H7 (cell line): ENCODE measurements at regions not wholly inside any gene's neighbourhood (a gene's known extent, or its start where the extent isn't known, plus 50 kb on each side); places are given as distances from the start of the nearest gene placed in this dataset.

Source experiments
- DNase-seq: peaks from one replicate; pipeline ENCODE4 v3.0.0; 2012
- H3K27me3 ChIP-seq: 2 replicates; pipeline ENCODE4 v1.6.0; 2011; ENCODE audit warnings: mild to moderate bottlenecking, low read length; ENCODE audit not compliant: control insufficient read depth, insufficient read depth
- H3K36me3 ChIP-seq: replicated peaks from 2 replicates; pipeline ENCODE4 v1.5.1; 2011; ENCODE audit warnings: low read length; ENCODE audit not compliant: control insufficient read depth, insufficient read depth
- H3K4me3 ChIP-seq: 2 replicates; pipeline ENCODE4 v1.5.1; 2011; ENCODE audit warnings: low read depth, mild to moderate bottlenecking, control low read depth, low read length, moderate library complexity; ENCODE audit not compliant: insufficient read depth

- no peak for DNase-seq
- H3K4me3 ChIP-seq = no peak overlapping the region
- no peaks in the 10 kb centered on the region for H3K36me3 ChIP-seq
- no peaks in the 10 kb centered on the region for H3K27me3 ChIP-seq
These were observed 51.5 kb upstream of the TMEM200A start for GRCh38 chr6:130314271-130314670.

GRCh38 chr6:130313206-130313605 lies 52.6 kb upstream of the TMEM200A start:
- Histone ChIP-seq H3K36me3 (no peaks in the 10 kb centered on the region), H3K27me3 (no peaks in the 10 kb centered on the region), H3K4me3 (no peak overlapping the region)
- peak; percentile 8 for DNase-seq

- Histone ChIP-seq H3K27me3 (no peaks in the 10 kb centered on the region), H3K36me3 (no peaks in the 10 kb centered on the region), H3K4me3 (no peak overlapping the region)
- no peak for DNase-seq
These were observed 56.8 kb upstream of the TMEM200A start for GRCh38 chr6:130309028-130309427.

GRCh38 chr6:130307752-130308361 lies 58.0 kb upstream of the TMEM200A start:
- no peaks in the 10 kb centered on the region for H3K36me3 ChIP-seq
- no peak for DNase-seq
- H3K4me3 ChIP-seq = no peak overlapping the region
- H3K27me3 ChIP-seq = no peaks in the 10 kb centered on the region

DNA sequence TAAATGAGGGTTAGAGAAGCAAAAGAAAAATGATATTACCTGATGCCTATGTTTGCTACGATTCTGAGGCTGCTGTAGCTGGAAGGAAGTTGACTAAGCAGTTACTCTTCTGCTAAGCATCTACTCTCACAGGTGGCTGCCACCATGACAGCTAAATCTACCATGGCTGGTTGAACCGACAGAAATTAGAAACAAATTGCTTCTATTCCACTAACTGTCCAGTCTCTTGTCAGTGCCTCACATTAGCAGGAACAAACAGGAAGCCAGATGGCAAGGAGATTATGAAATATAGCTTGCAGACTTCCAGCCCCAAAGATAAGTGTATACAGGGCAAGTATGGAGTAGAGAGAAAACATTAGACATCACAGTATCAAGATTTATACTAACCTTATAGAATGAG lies 59.4 kb upstream of the TMEM200A start:
- no peak for DNase-seq
- H3K4me3 ChIP-seq = no peak overlapping the region

DNA sequence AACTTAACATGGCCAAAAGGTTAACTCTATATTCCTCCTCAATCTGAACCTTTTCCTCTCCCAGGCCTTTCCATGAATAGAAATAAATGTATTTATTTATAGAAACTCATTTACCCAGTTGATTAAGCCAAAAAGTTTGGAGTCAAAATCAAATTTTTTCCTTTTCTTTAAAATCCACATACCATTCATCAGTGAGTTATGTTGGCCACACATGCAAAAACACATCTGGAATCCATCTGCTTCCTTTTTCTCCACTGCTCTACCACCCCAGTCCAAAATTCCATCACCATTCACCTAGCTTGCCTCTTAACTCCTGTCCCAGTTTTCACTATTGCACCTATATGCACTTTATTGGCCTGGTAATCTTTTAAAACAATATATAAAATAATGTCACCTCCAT lies 62.4 kb upstream of the TMEM200A start:
- Histone ChIP-seq H3K27me3 (no peaks in the 10 kb centered on the region), H3K4me3 (no peak overlapping the region), H3K36me3 (no peaks in the 10 kb centered on the region)
- DNase-seq = no peak

More for the DNA sequence above, 59.4 kb upstream of the TMEM200A start:
- Histone ChIP-seq H3K36me3 (no peaks in the 10 kb centered on the region), H3K27me3 (no peaks in the 10 kb centered on the region)

DNA sequence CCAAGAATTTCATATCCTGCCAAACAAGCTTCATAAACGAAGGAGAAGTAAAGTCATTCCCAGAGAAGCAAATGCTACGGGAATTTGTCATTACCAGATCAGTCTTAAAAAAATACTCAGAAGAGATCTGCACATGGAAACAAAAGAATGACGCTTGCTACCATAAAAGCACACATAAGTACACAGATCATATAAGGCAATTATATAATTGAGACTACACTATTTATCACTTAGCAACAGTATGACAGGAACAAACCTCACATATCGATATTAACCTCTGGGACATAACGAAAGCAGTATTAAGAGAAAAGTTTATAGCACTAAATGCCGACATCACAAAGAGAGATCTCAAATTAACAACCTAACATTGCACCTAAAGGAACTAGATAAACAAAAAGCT lies 67.6 kb upstream of the TMEM200A start:
- no peak overlapping the region for H3K4me3 ChIP-seq

GRCh38 chr6:130296854-130297253 lies 69.0 kb upstream of the TMEM200A start:
- no peak for DNase-seq
- H3K36me3 ChIP-seq = no peaks in the 10 kb centered on the region
- no peaks in the 10 kb centered on the region for H3K27me3 ChIP-seq
- H3K4me3 ChIP-seq = no peak overlapping the region

More for the DNA sequence above, 67.6 kb upstream of the TMEM200A start:
- Histone ChIP-seq H3K36me3 (no peaks in the 10 kb centered on the region), H3K27me3 (no peaks in the 10 kb centered on the region)
- no peak for DNase-seq

GRCh38 chr6:130293800-130294199 lies 71.0 kb upstream of the SAMD3 start:
- no peak overlapping the region for H3K4me3 ChIP-seq
- DNase-seq = peak; percentile 22
- H3K36me3 ChIP-seq = no peaks in the 10 kb centered on the region
- H3K27me3 ChIP-seq = no peaks in the 10 kb centered on the region

DNA sequence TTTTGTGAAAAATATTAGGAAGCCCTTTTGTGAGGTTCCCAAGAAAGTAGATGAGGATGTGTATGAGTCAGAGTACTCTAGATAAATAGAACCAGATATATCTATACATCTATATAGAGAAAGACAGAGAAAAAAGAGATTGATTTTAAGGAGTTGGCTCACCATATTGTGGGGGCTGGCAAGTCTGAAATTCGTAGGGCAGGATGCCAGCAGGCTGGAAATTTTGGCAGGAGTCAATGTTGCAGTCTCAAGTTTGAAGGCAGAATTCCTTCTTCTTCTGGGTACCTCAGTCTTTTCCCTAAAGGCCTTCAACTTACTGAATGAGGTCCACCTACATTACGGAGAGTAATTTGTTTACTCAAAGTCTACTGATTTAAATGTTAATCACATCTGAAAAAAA lies 65.3 kb upstream of the SAMD3 start:
- DNase-seq = no peak
- Histone ChIP-seq H3K4me3 (no peak overlapping the region), H3K27me3 (no peaks in the 10 kb centered on the region), H3K36me3 (no peaks in the 10 kb centered on the region)

- DNase-seq = peak; percentile 6
- H3K4me3 ChIP-seq = no peak overlapping the region
- no peaks in the 10 kb centered on the region for H3K36me3 ChIP-seq
- H3K27me3 ChIP-seq = no peaks in the 10 kb centered on the region
These were observed 59.7 kb upstream of the SAMD3 start for GRCh38 chr6:130282234-130282995.

- no peak for DNase-seq
- Histone ChIP-seq H3K36me3 (no peaks in the 10 kb centered on the region; the same call in 1 of the 2 replicates), H3K4me3 (no peak overlapping the region), H3K27me3 (no peaks in the 10 kb centered on the region)
These were observed 53.8 kb upstream of the SAMD3 start for GRCh38 chr6:130276507-130276906.

DNA sequence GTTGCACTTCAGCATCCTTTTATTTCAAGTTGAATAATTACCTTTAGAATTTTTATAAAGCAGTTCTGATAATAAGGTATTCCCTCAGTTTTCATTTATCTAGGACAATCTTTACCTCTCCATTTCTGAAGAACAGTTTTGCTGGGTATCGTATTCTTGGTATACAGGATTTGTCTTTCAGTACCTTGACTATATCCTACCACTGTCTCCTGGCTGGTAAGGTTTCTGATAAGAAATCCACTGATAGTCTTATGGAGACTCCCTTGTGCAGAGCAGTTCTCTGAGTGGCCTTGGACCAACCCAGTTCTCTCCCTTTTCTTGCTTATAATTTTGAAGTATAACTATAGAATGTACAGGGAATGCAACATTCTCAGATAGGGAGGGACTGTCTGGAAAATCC lies 51.3 kb upstream of the SAMD3 start:
- H3K4me3 ChIP-seq = no peak overlapping the region
- H3K27me3 ChIP-seq = no peaks in the 10 kb centered on the region
- H3K36me3 ChIP-seq = no peaks in the 10 kb centered on the region; the same call in 1 of the 2 replicates
- DNase-seq = no peak
